SK-N-SH (cell line): ENCODE measurements at regions not wholly inside any gene's neighbourhood (a gene's known extent, or its start where the extent isn't known, plus 50 kb on each side); places are given as distances from the start of the nearest gene placed in this dataset.

Source experiments
- EZH2phosphoT487 ChIP-seq: fragments of 200-600 bp; sonication (generic); IDR thresholded peaks from 2 replicates; pipeline ENCODE4 v1.6.1; 2017; ENCODE audit warnings: low read depth, mixed run types, mild to moderate bottlenecking, antibody characterized with exemption, moderate library complexity, borderline replicate concordance
- GABPA ChIP-seq: IDR thresholded peaks from 2 replicates; pipeline ENCODE4 v1.4.0; 2012; ENCODE audit warnings: low read depth, mild to moderate bottlenecking
- RFX5 ChIP-seq: IDR thresholded peaks from 2 replicates; pipeline ENCODE4 v1.6.1; 2012; ENCODE audit warnings: mild to moderate bottlenecking, improper control_type of control experiment, low read length
- SIN3A ChIP-seq: IDR thresholded peaks from 2 replicates; pipeline ENCODE4 v1.6.1; 2012; ENCODE audit warnings: low read depth, mild to moderate bottlenecking, low read length, moderate library complexity, borderline replicate concordance
- TAF1 ChIP-seq: IDR thresholded peaks from 2 replicates; pipeline ENCODE4 v1.6.1; 2012; ENCODE audit warnings: low read depth, mild to moderate bottlenecking, low read length, moderate library complexity, borderline replicate concordance
- TF ChIP-seq, protein P1 (sequence below): fragments of 200-600 bp; sonication (generic); IDR thresholded peaks from 2 replicates; pipeline ENCODE4 v1.6.1; 2017; ENCODE audit warnings: antibody characterized with exemption, mild to moderate bottlenecking, moderate library complexity

DNA sequence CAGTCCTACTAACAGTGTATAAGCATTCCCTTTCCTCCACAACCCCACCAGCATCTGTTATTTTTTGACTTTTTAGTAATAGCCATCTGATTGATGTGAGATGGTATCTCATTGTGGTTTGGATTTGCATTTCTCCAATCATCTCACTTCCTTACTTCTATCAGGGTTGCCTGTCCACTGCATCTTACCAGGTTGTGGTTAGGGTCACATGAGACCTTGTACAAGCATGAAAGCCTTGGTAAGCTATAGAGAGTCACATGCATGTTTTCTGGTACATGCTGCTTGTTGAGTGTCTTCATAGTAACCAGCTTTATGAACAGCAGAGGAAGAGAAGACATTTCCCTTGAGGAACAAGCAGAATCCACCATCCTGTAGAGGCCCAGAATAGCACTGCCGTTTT lies 102.9 kb upstream of the PAX6 start:
- TF ChIP-seq, protein P1, sequence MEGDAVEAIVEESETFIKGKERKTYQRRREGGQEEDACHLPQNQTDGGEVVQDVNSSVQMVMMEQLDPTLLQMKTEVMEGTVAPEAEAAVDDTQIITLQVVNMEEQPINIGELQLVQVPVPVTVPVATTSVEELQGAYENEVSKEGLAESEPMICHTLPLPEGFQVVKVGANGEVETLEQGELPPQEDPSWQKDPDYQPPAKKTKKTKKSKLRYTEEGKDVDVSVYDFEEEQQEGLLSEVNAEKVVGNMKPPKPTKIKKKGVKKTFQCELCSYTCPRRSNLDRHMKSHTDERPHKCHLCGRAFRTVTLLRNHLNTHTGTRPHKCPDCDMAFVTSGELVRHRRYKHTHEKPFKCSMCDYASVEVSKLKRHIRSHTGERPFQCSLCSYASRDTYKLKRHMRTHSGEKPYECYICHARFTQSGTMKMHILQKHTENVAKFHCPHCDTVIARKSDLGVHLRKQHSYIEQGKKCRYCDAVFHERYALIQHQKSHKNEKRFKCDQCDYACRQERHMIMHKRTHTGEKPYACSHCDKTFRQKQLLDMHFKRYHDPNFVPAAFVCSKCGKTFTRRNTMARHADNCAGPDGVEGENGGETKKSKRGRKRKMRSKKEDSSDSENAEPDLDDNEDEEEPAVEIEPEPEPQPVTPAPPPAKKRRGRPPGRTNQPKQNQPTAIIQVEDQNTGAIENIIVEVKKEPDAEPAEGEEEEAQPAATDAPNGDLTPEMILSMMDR, result no peak
- no peak for TF ChIP-seq SIN3A
- TF ChIP-seq RFX5, result no peak
- TF ChIP-seq GABPA, result no peak
- TF ChIP-seq TAF1, result no peak
- TF ChIP-seq EZH2phosphoT487, result no peak
